GM06990 (cell line): ENCODE measurements at regions not wholly inside any gene's neighbourhood (a gene's known extent, or its start where the extent isn't known, plus 50 kb on each side); places are given as distances from the start of the nearest gene placed in this dataset.

Source experiments
- DNase-seq: peaks from one replicate; pipeline ENCODE4 v3.0.0-alpha.2; 2011; ENCODE audit not compliant: insufficient read length; ENCODE audit errors: extremely low read depth
- H3K27me3 ChIP-seq: replicated peaks from 2 replicates; pipeline ENCODE4 v1.6.0; 2011; ENCODE audit warnings: low read length; ENCODE audit not compliant: control insufficient read depth, insufficient read depth
- H3K36me3 ChIP-seq: 2 replicates; pipeline ENCODE4 v1.5.1; 2011; ENCODE audit warnings: low read length; ENCODE audit not compliant: control insufficient read depth, insufficient read depth
- H3K4me3 ChIP-seq: replicated peaks from 2 replicates; pipeline ENCODE4 v1.5.1; 2011; ENCODE audit warnings: low read depth, mild to moderate bottlenecking, control low read depth, low read length
- CTCF ChIP-seq: IDR thresholded peaks from 2 replicates; pipeline ENCODE4 v1.5.1; 2011; ENCODE audit warnings: low read length, control low read depth, mild to moderate bottlenecking, inconsistent platforms; ENCODE audit not compliant: insufficient read depth, poor library complexity, severe bottlenecking

GRCh38 chr19:30131722-30132291, 189.8 kb downstream of the URI1 start:
- TF ChIP-seq CTCF = no peak

DNA sequence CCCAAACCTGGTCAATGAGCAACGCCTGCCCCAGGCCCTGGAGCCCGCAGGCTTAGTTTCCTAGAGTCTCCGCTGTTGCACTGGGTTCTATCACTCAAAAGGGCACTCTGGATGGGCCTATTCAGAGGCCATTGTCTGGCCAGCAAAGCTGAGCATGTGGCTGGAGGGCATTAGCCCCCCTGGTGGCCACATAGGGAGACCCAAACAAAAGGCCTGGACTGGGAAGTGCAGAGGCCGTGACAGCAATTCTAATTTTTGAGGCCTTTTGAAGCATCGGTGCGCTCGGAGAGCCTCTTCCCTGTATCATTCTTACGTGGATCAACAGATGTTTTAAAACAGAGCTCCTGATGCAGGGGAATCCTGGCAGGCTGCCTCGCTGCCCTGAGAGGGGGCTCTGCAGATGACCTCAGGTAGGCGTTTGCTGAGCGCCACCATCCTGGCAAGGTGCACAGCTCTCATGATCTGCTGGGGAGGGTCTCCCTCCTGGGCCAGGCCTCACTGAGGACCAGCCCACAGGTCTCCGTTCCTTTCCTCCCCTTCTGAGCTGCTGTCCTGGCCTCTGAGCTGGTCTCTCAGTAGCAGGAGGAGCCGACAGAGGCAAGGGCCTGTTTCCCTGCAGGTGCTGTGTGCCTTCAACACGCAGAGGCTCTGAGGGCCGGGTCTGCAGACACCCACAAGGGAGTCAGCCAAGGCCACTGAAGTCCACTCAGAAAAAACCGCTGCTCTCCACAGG, 190.5 kb downstream of the URI1 start:
- H3K36me3 ChIP-seq = no peaks in the 10 kb centered on the region
- TF ChIP-seq CTCF = no peak
- DNase-seq = no peak
- H3K4me3 ChIP-seq = no peak overlapping the region
- H3K27me3 ChIP-seq = no peaks in the 10 kb centered on the region

More at GRCh38 chr19:30131722-30132291, 189.8 kb downstream of the URI1 start:
- H3K4me3 ChIP-seq = no peak overlapping the region
- H3K36me3 ChIP-seq = no peaks in the 10 kb centered on the region
- no peak for DNase-seq
- H3K27me3 ChIP-seq = no peaks in the 10 kb centered on the region

DNA sequence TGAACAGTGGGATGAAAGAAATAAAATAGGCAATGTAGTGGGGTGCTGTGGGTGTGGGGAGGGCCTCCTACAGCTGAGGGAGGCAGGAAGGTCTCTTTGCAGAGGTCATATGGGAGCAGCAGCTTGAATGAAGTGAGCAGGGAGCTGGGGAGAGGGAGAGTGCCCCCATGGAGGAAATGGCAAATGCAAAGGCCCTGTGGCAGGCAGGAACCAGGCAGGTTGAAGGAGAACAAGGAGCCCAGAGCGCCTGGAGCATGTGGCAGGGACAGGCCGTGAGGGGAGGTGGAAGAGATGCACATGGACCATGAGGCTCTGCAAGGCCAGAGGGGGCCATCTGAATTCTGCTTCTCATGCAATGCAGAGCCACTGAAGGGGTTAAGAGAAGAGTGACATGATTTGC, 191.8 kb downstream of the URI1 start:
- no peak for DNase-seq
- no peak for TF ChIP-seq CTCF
- no peaks in the 10 kb centered on the region; the same call in 1 of the 2 replicates for H3K27me3 ChIP-seq
- no peak overlapping the region for H3K4me3 ChIP-seq
- H3K36me3 ChIP-seq = no peaks in the 10 kb centered on the region

DNA sequence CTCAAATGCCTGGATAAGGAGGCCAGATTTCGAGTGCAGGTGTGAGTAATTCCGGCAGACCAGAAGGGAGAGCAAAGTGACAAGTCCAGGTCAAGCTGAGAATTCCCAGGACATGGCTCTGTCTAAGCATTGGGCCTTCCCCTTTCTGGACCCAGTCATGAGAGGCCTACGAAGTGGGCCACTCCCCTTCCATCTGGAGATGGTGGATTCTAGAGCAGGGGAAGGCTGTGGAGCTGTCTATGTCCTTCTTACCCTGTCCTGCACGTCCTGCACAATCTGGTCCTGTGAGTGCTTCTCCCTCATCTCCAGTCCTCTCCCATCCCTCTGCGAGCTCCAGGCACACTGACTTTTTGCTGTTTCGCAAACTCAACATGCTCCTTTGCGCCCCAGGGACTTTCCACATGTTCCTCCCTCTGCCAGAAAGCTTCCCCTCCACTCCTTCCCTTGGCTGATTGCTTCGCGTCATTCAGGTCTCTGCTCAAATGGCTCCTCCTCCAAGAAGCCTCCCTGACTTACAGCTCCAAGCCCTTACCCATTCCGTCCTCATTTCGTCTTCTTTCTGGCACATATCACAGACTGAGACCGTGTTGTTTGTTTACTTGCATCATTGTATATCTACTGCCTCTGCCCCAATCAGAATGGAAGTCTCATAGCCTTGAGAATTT, 193.2 kb downstream of the URI1 start:
- H3K36me3 ChIP-seq = no peaks in the 10 kb centered on the region
- H3K4me3 ChIP-seq = no peak overlapping the region
- DNase-seq = no peak
- H3K27me3 ChIP-seq = no peaks in the 10 kb centered on the region; the same call in 1 of the 2 replicates
- no peak for TF ChIP-seq CTCF

- DNase-seq = no peak
- no peaks in the 10 kb centered on the region for H3K36me3 ChIP-seq
- H3K4me3 ChIP-seq = no peak overlapping the region
- no peaks in the 10 kb centered on the region; the same call in 1 of the 2 replicates for H3K27me3 ChIP-seq
- no peak for TF ChIP-seq CTCF
These were observed 193.8 kb downstream of the URI1 start for GRCh38 chr19:30135797-30136196.
